ENCODE measurements at regions not wholly inside any gene's neighbourhood (a gene's known extent, or its start where the extent isn't known, plus 50 kb on each side); places are given as distances from the start of the nearest gene placed in this dataset.
A peak's percentile ranks its signal among the peaks of the same experiment; 100 is the strongest.
"Not testable (repeated sequence)": the region's sequence is repeated elsewhere in the genome, so short reads cannot be mapped to it uniquely, and the experiment has no call there.

DNA sequence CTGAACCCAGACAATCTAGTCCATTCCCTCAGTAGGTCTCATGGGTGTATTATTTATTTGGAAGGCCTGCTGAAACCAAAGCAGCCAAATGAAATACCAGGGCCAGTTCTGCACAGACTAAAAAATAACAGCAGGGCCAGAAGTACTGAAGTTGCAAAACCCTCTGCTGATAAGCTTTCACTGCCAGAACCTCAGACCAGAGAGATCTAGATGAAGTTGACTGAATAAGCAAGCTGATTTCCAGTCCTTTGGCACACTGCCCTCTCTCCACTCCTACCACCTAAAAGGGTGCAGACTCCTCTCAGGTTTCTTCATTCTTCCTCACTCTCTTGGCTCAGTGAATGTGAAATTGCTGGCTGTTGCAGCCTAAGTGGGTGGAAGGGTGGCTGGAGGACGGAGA, 276.7 kb upstream of the KLF3 start:
- WGBS, 5 donors = 64 to 91% (median 72%) methylated on average over 1 of the region's 1 CpG
- H3K27ac ChIP-seq = peak overlapping the region in 1 of 8 donors; percentile 2
- intact Hi-C loops (cut with DNase I; ENCODE audit: low total_unique reads) = no loop called here
- H3K4me1 ChIP-seq = peaks cover 0 to under 1% (median 0%) of the 10 kb centered on the region in 6 donors
- no peaks in the 10 kb centered on the region for H3K27me3 ChIP-seq (replicated peaks in 1 of 7)
- TF ChIP-seq, protein P1, sequence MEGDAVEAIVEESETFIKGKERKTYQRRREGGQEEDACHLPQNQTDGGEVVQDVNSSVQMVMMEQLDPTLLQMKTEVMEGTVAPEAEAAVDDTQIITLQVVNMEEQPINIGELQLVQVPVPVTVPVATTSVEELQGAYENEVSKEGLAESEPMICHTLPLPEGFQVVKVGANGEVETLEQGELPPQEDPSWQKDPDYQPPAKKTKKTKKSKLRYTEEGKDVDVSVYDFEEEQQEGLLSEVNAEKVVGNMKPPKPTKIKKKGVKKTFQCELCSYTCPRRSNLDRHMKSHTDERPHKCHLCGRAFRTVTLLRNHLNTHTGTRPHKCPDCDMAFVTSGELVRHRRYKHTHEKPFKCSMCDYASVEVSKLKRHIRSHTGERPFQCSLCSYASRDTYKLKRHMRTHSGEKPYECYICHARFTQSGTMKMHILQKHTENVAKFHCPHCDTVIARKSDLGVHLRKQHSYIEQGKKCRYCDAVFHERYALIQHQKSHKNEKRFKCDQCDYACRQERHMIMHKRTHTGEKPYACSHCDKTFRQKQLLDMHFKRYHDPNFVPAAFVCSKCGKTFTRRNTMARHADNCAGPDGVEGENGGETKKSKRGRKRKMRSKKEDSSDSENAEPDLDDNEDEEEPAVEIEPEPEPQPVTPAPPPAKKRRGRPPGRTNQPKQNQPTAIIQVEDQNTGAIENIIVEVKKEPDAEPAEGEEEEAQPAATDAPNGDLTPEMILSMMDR (IDR thresholded peaks at IDR 0.05 in 8 of 11, conservative IDR thresholded peaks at IDR 0.05 in 3 of 11) = no peak
- TF ChIP-seq POLR2A (IDR thresholded peaks at IDR 0.05) (no peak), POLR2AphosphoS5 (IDR thresholded peaks at IDR 0.05) (no peak)
- H3K36me3 ChIP-seq = no peaks in the 10 kb centered on the region
- no peak overlapping the region for H3K4me3 ChIP-seq
- peaks cover 0 to 40% (median 34%) of the 10 kb centered on the region in 8 donors for H3K9me3 ChIP-seq
- DNase-seq = no peak

DNA sequence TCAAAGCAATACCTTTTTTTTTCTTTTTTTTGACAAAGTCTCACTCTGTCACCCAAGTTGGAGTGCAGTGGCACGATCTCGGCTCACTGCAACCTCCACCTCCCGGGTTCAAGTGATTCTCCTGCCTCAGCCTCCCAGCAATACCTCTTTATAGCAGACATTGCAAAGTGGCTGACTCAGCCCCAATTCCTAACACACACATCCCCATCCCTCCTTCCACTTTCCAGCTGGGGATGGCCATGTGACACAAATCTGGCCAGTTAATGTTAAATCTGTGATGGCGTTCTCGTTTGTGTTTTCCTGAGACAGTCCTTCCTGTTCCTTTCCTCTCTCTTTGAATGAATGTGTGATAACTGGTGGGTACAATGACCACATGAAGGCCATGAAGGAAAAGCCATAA, 276.2 kb upstream of the KLF3 start:
- Histone ChIP-seq H3K36me3 (no peaks in the 10 kb centered on the region), H3K27ac (peak overlapping the region in 1 of 8 donors; percentile 2), H3K27me3 (replicated peaks in 1 of 7) (no peaks in the 10 kb centered on the region), H3K9me3 (peaks cover 0 to 45% (median 37%) of the 10 kb centered on the region in 8 donors), H3K4me1 (no peaks in the 10 kb centered on the region), H3K4me3 (no peak overlapping the region)
- WGBS, 5 donors = 75 to 85% (median 78%) methylated on average over 5 of the region's 5 CpGs
- no peak for TF ChIP-seq POLR2A (IDR thresholded peaks at IDR 0.05)
- TF ChIP-seq POLR2AphosphoS5 (IDR thresholded peaks at IDR 0.05) = no peak
- TF ChIP-seq, protein P1 (IDR thresholded peaks at IDR 0.05 in 8 of 11, conservative IDR thresholded peaks at IDR 0.05 in 3 of 11) = no peak
- intact Hi-C loops (cut with DNase I; ENCODE audit: low total_unique reads) = no loop called here
- no peak for DNase-seq

DNA sequence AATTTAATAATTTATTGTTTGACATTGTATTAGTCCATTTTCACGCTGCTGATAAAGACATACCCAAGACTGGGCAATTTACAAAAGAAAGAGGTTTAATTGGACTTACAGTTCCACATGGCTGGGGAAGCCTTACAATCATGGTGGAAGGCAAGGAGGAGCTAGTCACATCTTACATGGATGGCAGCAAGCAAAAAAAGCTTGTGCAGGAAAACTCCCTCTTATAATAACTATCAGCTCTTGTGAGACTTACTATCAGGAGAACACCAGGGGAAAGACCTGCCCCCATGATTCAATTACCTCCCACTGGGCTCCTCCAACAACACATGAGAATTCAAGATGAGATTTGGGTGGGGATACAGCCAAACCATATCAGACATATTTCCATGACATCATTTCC, 275.1 kb upstream of the KLF3 start:
- H3K27me3 ChIP-seq (replicated peaks in 1 of 7); DNase-seq; H3K27ac ChIP-seq; H3K4me1 ChIP-seq; H3K36me3 ChIP-seq; intact Hi-C loops (cut with DNase I; ENCODE audit: low total_unique reads); H3K4me3 ChIP-seq: not testable (repeated sequence)
- H3K9me3 ChIP-seq = peaks cover 0 to 50% (median 40%) of the 10 kb centered on the region in 8 donors
- WGBS, 5 donors = 0 to 97% (median 49%) methylated on average over 1 of the region's 1 CpG

DNA sequence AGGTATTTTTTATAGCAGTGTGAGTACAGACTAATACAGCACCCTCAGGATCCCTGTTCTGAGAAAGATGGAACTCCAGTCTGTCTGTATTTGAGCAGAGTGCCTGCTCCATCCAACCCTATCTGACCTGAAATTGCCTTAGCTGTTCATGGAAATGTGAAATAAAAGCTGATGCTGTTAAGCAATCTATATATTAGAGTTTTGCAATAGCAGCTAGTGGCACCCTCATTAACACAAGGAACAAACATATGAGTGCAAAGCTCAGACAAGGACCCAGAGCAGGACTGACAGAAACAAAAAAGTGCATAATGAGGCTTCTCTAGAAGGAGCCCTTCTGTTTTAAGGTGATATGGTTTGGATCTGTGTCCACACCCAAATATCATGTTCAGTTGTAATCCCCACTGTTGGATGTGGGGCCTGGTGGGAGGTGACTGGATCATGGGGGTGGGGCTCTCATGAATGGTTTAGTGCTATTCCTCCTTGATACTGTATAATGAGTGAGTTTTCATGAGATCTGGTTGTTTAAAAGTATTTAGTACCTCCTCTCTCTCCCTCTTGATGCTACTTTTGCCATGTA, 272.9 kb upstream of the KLF3 start:
- intact Hi-C loops (cut with DNase I; ENCODE audit: low total_unique reads) = no loop called here
- no peak overlapping the region for H3K4me3 ChIP-seq
- no peak for TF ChIP-seq POLR2AphosphoS5 (IDR thresholded peaks at IDR 0.05)
- TF ChIP-seq, protein P1 (IDR thresholded peaks at IDR 0.05 in 8 of 11, conservative IDR thresholded peaks at IDR 0.05 in 3 of 11) = no peak
- TF ChIP-seq POLR2A (IDR thresholded peaks at IDR 0.05) = no peak
- no peaks in the 10 kb centered on the region for H3K4me1 ChIP-seq
- peaks cover 0 to 50% (median 40%) of the 10 kb centered on the region in 8 donors for H3K9me3 ChIP-seq
- H3K36me3 ChIP-seq = no peaks in the 10 kb centered on the region
- no peaks in the 10 kb centered on the region for H3K27me3 ChIP-seq (replicated peaks in 1 of 7)
- H3K27ac ChIP-seq = no peak overlapping the region
- no peak for DNase-seq

Data from spleen (tissue), 11 donors.